Tibial nerve (tissue), 4 donors: ENCODE measurements at regions not wholly inside any gene's neighbourhood (a gene's known extent, or its start where the extent isn't known, plus 50 kb on each side); places are given as distances from the start of the nearest gene placed in this dataset.
"Not testable (repeated sequence)": the region's sequence is repeated elsewhere in the genome, so short reads cannot be mapped to it uniquely, and the experiment has no call there.

Experiments
- DNase-seq, 2 donors: peaks; one replicate each; pipeline ENCODE4 v3.0.0-alpha.2; 2019; ENCODE audit warnings: low spot score in 2 of 2
- H3K27ac ChIP-seq, 4 donors: fragments of 200-600 bp; sonication (generic) in 3 of 4; one replicate each; pipeline ENCODE4 v1.5.1; 2017 to 2019; ENCODE audit warnings: mild to moderate bottlenecking in 1 of 4
- H3K27me3 ChIP-seq, 2 donors: fragments of 200-600 bp; sonication (generic) in 1 of 2; one replicate each; pipeline versions ENCODE4 v1.5.1 to v1.6.0; 2017 to 2019
- H3K36me3 ChIP-seq, 3 donors: fragments of 200-600 bp; sonication (generic); one replicate each; pipeline ENCODE4 v1.5.1; 2018 to 2019
- H3K4me1 ChIP-seq, 4 donors: fragments of 200-600 bp; sonication (generic) in 3 of 4; one replicate each; pipeline ENCODE4 v1.5.1; 2017 to 2019
- H3K4me3 ChIP-seq, 4 donors: fragments of 200-600 bp; sonication (generic) in 3 of 4; one replicate each; pipeline ENCODE4 v1.5.1; 2017 to 2019; ENCODE audit warnings: mild to moderate bottlenecking in 1 of 4, moderate library complexity in 1 of 4
- H3K9me3 ChIP-seq, 4 donors: fragments of 200-600 bp; sonication (generic) in 3 of 4; one replicate each; pipeline ENCODE4 v1.5.1; 2017 to 2019
- EP300 ChIP-seq, 2 donors: sonication (generic); formaldehyde crosslinking; IDR thresholded peaks; one replicate each; pipeline ENCODE4 v1.6.1; 2017; ENCODE audit warnings: antibody characterized with exemption in 2 of 2, mild to moderate bottlenecking in 1 of 2
- POLR2A ChIP-seq, 2 donors: fragments of 450-650 bp; IDR thresholded peaks; one replicate each; pipeline ENCODE4 v1.6.1; 2017; ENCODE audit warnings: antibody characterized with exemption in 2 of 2, mild to moderate bottlenecking in 2 of 2, moderate library complexity in 2 of 2
- WGBS, 2 donors: methylation state at CpG; one replicate each; pipeline ENCODE4 v1.1.5; 2018; 5-methylcytosine and 5-hydroxymethylcytosine counted together
- TF ChIP-seq, protein P1 (sequence below), 5 experiments: fragments of 200-600 bp in 3 of 5; fragments of 450-650 bp in 2 of 5; sonication (generic) in 3 of 5; IDR thresholded peaks; one replicate each; pipeline ENCODE4 v1.5.1; 2016 to 2019; ENCODE audit warnings: antibody characterized with exemption in 5 of 5, mild to moderate bottlenecking in 3 of 5, moderate library complexity in 2 of 5

GRCh38 chr1:200257235-200257634 lies 152.6 kb downstream of the ZNF281 start:
- TF ChIP-seq EP300 (IDR thresholded peaks at IDR 0.05) (no peak), POLR2A (IDR thresholded peaks at IDR 0.05) (no peak)
- TF ChIP-seq, protein P1, sequence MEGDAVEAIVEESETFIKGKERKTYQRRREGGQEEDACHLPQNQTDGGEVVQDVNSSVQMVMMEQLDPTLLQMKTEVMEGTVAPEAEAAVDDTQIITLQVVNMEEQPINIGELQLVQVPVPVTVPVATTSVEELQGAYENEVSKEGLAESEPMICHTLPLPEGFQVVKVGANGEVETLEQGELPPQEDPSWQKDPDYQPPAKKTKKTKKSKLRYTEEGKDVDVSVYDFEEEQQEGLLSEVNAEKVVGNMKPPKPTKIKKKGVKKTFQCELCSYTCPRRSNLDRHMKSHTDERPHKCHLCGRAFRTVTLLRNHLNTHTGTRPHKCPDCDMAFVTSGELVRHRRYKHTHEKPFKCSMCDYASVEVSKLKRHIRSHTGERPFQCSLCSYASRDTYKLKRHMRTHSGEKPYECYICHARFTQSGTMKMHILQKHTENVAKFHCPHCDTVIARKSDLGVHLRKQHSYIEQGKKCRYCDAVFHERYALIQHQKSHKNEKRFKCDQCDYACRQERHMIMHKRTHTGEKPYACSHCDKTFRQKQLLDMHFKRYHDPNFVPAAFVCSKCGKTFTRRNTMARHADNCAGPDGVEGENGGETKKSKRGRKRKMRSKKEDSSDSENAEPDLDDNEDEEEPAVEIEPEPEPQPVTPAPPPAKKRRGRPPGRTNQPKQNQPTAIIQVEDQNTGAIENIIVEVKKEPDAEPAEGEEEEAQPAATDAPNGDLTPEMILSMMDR (IDR thresholded peaks at IDR 0.05): no peak
- DNase-seq: no peak
- H3K4me3 ChIP-seq: no peak overlapping the region
- H3K9me3 ChIP-seq: no peaks in the 10 kb centered on the region
- no peaks in the 10 kb centered on the region for H3K27me3 ChIP-seq
- H3K4me1 ChIP-seq: no peaks in the 10 kb centered on the region
- 59 to 62% methylated on average over 10 of the region's 10 CpGs for WGBS, 2 donors
- no peak overlapping the region for H3K27ac ChIP-seq
- no peaks in the 10 kb centered on the region for H3K36me3 ChIP-seq

DNA sequence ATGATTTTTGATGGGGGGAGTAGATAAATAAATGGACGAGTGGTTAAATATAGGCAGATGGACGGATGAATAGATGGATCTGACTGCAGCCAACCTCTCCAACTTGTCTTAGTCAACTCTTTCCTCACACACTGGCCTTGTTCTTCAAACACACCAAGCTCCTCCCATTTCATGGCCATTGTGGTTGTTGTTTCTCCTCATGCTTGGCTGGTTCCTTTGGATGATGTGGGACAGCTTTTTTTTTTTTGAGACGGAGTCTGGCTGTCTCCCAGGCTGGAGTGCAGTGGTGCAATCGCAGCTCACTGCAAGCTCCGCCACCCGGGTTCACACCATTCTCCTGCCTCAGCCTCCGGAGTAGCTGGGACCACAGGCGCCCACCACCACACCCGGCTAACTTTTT lies 155.2 kb downstream of the ZNF281 start:
- H3K9me3 ChIP-seq, H3K4me1 ChIP-seq, H3K27me3 ChIP-seq, H3K4me3 ChIP-seq, H3K36me3 ChIP-seq, DNase-seq, H3K27ac ChIP-seq: not testable (repeated sequence)
- WGBS, 2 donors: 86 to 89% methylated on average over 9 of the region's 9 CpGs

DNA sequence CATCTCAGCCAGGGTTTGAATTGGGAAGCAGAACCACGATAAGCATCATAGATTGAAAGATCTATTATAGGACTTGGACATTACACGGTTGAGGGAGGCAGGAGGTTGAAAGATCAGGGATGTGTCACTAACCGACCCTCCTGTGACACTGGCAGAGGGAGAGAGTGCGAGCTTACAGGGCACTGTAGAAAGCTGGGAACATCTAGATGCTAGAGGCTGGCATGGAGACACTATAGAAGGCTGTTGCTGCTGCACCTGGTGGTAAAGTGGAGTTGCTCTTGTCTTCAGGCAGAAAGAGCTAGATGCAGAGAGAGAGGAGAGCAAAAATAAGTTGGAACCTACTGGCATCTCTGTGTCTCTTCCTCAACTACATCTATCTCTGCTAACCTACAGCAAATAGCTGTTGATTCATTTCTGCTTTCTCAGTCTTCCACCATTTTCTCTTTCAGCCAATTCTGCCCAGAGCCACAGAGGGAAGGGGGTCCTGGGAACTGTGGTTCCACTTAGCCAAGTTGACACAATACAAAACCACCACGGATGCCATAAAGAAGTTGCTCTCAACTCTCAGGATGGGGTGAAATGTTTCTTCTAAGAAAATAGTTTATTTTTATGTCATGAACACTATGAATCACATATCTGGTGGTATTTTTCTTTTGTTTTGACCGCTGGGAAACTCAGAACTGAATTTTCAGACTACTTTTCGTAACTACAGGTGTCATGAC lies 155.9 kb downstream of the ZNF281 start:
- Histone ChIP-seq H3K36me3 (no peaks in the 10 kb centered on the region), H3K4me3 (no peak overlapping the region), H3K9me3 (no peaks in the 10 kb centered on the region), H3K27me3 (no peaks in the 10 kb centered on the region), H3K4me1 (no peaks in the 10 kb centered on the region), H3K27ac (no peak overlapping the region)
- DNase-seq: no peak
- 83 to 84% methylated on average over 7 of the region's 7 CpGs for WGBS, 2 donors
- TF ChIP-seq POLR2A (IDR thresholded peaks at IDR 0.05) (no peak), EP300 (IDR thresholded peaks at IDR 0.05) (no peak)
- TF ChIP-seq, protein P1 (IDR thresholded peaks at IDR 0.05): no peak

GRCh38 chr1:200252531-200252930 lies 157.3 kb downstream of the ZNF281 start:
- H3K4me1 ChIP-seq: no peaks in the 10 kb centered on the region
- no peak overlapping the region for H3K4me3 ChIP-seq
- no peak for TF ChIP-seq EP300 (IDR thresholded peaks at IDR 0.05)
- no peak for TF ChIP-seq POLR2A (IDR thresholded peaks at IDR 0.05)
- TF ChIP-seq, protein P1 (IDR thresholded peaks at IDR 0.05): no peak
- H3K9me3 ChIP-seq: no peaks in the 10 kb centered on the region
- no peak overlapping the region for H3K27ac ChIP-seq
- no peak for DNase-seq
- WGBS, 2 donors: 74 to 82% methylated on average over 5 of the region's 5 CpGs
- H3K27me3 ChIP-seq: peaks cover 0 to 4% of the 10 kb centered on the region in 2 donors
- H3K36me3 ChIP-seq: no peaks in the 10 kb centered on the region

DNA sequence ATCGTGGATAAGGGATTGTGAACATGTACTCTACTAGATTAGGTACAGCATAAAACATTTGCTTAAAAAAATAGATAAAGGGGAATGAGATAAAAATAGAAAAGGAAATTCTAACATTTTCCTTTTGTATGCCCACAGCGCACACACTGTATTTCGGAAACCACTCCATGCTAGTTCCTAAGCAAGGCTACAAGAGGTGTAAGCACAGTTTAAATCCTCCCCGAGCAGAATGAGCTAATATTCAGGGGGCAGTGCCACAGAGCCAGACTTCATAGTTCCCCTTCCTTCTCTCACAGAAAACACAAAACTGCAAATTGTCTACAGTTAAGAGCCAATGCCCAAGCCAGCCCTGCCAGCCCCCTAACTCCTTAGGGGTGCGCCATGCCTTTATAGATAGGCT lies 159.4 kb downstream of the ZNF281 start:
- H3K27ac ChIP-seq: no peak overlapping the region
- 71 to 83% methylated on average over 5 of the region's 5 CpGs for WGBS, 2 donors

More for the DNA sequence above, 159.4 kb downstream of the ZNF281 start:
- Histone ChIP-seq H3K27me3 (peaks cover 0 to 17% of the 10 kb centered on the region in 2 donors), H3K36me3 (no peaks in the 10 kb centered on the region), H3K9me3 (no peaks in the 10 kb centered on the region), H3K4me1 (no peaks in the 10 kb centered on the region), H3K4me3 (no peak overlapping the region)
- TF ChIP-seq, protein P1 (IDR thresholded peaks at IDR 0.05): no peak
- TF ChIP-seq EP300 (IDR thresholded peaks at IDR 0.05) (no peak), POLR2A (IDR thresholded peaks at IDR 0.05) (no peak)
- no peak for DNase-seq
